ENCODE measurements at regions not wholly inside any gene's neighbourhood (a gene's known extent, or its start where the extent isn't known, plus 50 kb on each side); places are given as distances from the start of the nearest gene placed in this dataset.

GRCh38 chr3:127520993-127521392 lies 69.5 kb downstream of the TPRA1 start:
- Histone ChIP-seq H3K36me3 (ENCODE audit: control insufficient read depth in 2 of 2, insufficient read depth in 2 of 2, low read length in 2 of 2) (no peaks in the 10 kb centered on the region), H3K9me3 (ENCODE audit: control insufficient read depth in 2 of 2, low read length in 2 of 2) (no peaks in the 10 kb centered on the region), H3K9ac (ENCODE audit: low read depth in 1 of 2, low read length in 2 of 2) (no peak overlapping the region), H3K27me3 (ENCODE audit: control insufficient read depth in 2 of 2, insufficient read depth in 2 of 2, low read length in 2 of 2) (peaks cover 0 to 7% of the 10 kb centered on the region in 2 donors), H3K4me3 (ENCODE audit: low read length in 2 of 2) (no peak overlapping the region), H3K27ac (ENCODE audit: low read depth in 2 of 2, low read length in 2 of 2) (no peak overlapping the region), H3K4me1 (ENCODE audit: control insufficient read depth in 2 of 2, insufficient read depth in 2 of 2, low read length in 2 of 2) (no peaks in the 10 kb centered on the region)

GRCh38 chr3:127518456-127519081 lies 72.0 kb downstream of the TPRA1 start:
- Histone ChIP-seq H3K9me3 (ENCODE audit: control insufficient read depth in 2 of 2, low read length in 2 of 2) (no peaks in the 10 kb centered on the region), H3K36me3 (ENCODE audit: control insufficient read depth in 2 of 2, insufficient read depth in 2 of 2, low read length in 2 of 2) (no peaks in the 10 kb centered on the region), H3K27me3 (ENCODE audit: control insufficient read depth in 2 of 2, insufficient read depth in 2 of 2, low read length in 2 of 2) (no peaks in the 10 kb centered on the region), H3K4me3 (ENCODE audit: low read length in 2 of 2) (no peak overlapping the region), H3K27ac (ENCODE audit: low read depth in 2 of 2, low read length in 2 of 2) (no peak overlapping the region), H3K9ac (ENCODE audit: low read depth in 1 of 2, low read length in 2 of 2) (no peak overlapping the region), H3K4me1 (ENCODE audit: control insufficient read depth in 2 of 2, insufficient read depth in 2 of 2, low read length in 2 of 2) (no peaks in the 10 kb centered on the region)

- no peaks in the 10 kb centered on the region for H3K27me3 ChIP-seq (ENCODE audit: control insufficient read depth in 2 of 2, insufficient read depth in 2 of 2, low read length in 2 of 2)
- no peaks in the 10 kb centered on the region for H3K9me3 ChIP-seq (ENCODE audit: control insufficient read depth in 2 of 2, low read length in 2 of 2)
- no peak overlapping the region for H3K9ac ChIP-seq (ENCODE audit: low read depth in 1 of 2, low read length in 2 of 2)
- no peak overlapping the region for H3K4me3 ChIP-seq (ENCODE audit: low read length in 2 of 2)
- no peaks in the 10 kb centered on the region for H3K4me1 ChIP-seq (ENCODE audit: control insufficient read depth in 2 of 2, insufficient read depth in 2 of 2, low read length in 2 of 2)
- no peaks in the 10 kb centered on the region for H3K36me3 ChIP-seq (ENCODE audit: control insufficient read depth in 2 of 2, insufficient read depth in 2 of 2, low read length in 2 of 2)
- no peak overlapping the region for H3K27ac ChIP-seq (ENCODE audit: low read depth in 2 of 2, low read length in 2 of 2)
Observed at GRCh38 chr3:127512256-127512655, 78.3 kb downstream of the TPRA1 start.

DNA sequence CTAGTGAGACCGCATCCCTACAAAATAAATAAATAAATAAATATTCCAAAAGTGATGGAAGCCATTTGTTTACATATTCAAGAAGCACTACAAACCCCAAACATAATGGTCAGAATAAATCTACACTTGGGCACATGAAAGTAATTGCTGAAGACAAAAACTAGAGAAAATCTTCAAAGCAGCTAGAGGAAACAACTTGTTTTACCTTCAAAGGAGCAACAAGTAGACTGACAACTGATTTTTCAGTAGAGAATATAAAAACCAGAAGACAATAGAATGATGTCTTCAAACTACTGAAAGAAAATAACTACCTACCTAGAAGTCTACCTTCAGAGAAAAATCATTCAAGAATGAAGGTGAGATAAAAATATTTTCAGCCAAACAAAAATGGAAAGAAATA lies 89.4 kb downstream of the TPRA1 start:
- no peaks in the 10 kb centered on the region for H3K27me3 ChIP-seq (ENCODE audit: control insufficient read depth in 2 of 2, insufficient read depth in 2 of 2, low read length in 2 of 2)
- H3K9ac ChIP-seq (ENCODE audit: low read depth in 1 of 2, low read length in 2 of 2) = no peak overlapping the region
- no peaks in the 10 kb centered on the region for H3K36me3 ChIP-seq (ENCODE audit: control insufficient read depth in 2 of 2, insufficient read depth in 2 of 2, low read length in 2 of 2)
- H3K9me3 ChIP-seq (ENCODE audit: control insufficient read depth in 2 of 2, low read length in 2 of 2) = peaks cover 2 to 3% of the 10 kb centered on the region in 2 donors
- H3K4me3 ChIP-seq (ENCODE audit: low read length in 2 of 2) = no peak overlapping the region
- H3K4me1 ChIP-seq (ENCODE audit: control insufficient read depth in 2 of 2, insufficient read depth in 2 of 2, low read length in 2 of 2) = no peaks in the 10 kb centered on the region
- no peak overlapping the region for H3K27ac ChIP-seq (ENCODE audit: low read depth in 2 of 2, low read length in 2 of 2)

- Histone ChIP-seq H3K9ac (ENCODE audit: low read depth in 1 of 2, low read length in 2 of 2) (no peak overlapping the region), H3K27ac (ENCODE audit: low read depth in 2 of 2, low read length in 2 of 2) (no peak overlapping the region), H3K4me1 (ENCODE audit: control insufficient read depth in 2 of 2, insufficient read depth in 2 of 2, low read length in 2 of 2) (no peaks in the 10 kb centered on the region)
Observed at GRCh38 chr3:127497676-127498075, 92.9 kb downstream of the TPRA1 start.

DNA sequence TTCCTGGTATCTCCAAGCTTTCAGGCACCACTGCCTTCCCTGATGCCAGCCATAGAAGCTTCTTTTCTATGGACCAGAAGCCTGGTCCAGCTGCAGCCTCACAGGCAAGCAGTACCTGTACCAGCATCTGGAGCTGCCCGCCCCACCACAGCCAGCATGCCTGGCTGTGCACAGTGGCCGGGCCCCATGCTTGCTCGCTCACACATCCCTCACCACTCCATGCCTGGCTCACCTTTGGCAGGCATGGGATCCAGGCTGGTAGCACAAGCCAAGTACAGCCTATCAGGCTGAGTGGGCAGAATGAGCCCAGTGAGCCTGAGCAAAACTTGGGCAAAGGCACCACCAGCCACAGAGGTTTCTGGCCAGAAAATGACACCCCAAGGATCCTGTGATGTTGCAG lies 93.4 kb downstream of the TPRA1 start:
- H3K9me3 ChIP-seq (ENCODE audit: control insufficient read depth in 2 of 2, low read length in 2 of 2) = peaks cover 2 to 3% of the 10 kb centered on the region in 2 donors
- no peak overlapping the region for H3K27ac ChIP-seq (ENCODE audit: low read depth in 2 of 2, low read length in 2 of 2)
- no peaks in the 10 kb centered on the region for H3K27me3 ChIP-seq (ENCODE audit: control insufficient read depth in 2 of 2, insufficient read depth in 2 of 2, low read length in 2 of 2)
- no peak overlapping the region for H3K4me3 ChIP-seq (ENCODE audit: low read length in 2 of 2)
- H3K36me3 ChIP-seq (ENCODE audit: control insufficient read depth in 2 of 2, insufficient read depth in 2 of 2, low read length in 2 of 2) = no peaks in the 10 kb centered on the region
- H3K4me1 ChIP-seq (ENCODE audit: control insufficient read depth in 2 of 2, insufficient read depth in 2 of 2, low read length in 2 of 2) = no peaks in the 10 kb centered on the region
- no peak overlapping the region for H3K9ac ChIP-seq (ENCODE audit: low read depth in 1 of 2, low read length in 2 of 2)

More at GRCh38 chr3:127497676-127498075, 92.9 kb downstream of the TPRA1 start:
- H3K4me3 ChIP-seq (ENCODE audit: low read length in 2 of 2) = no peak overlapping the region
- peaks cover 2 to 3% of the 10 kb centered on the region in 2 donors for H3K9me3 ChIP-seq (ENCODE audit: control insufficient read depth in 2 of 2, low read length in 2 of 2)
- no peaks in the 10 kb centered on the region for H3K27me3 ChIP-seq (ENCODE audit: control insufficient read depth in 2 of 2, insufficient read depth in 2 of 2, low read length in 2 of 2)
- no peaks in the 10 kb centered on the region for H3K36me3 ChIP-seq (ENCODE audit: control insufficient read depth in 2 of 2, insufficient read depth in 2 of 2, low read length in 2 of 2)

- Histone ChIP-seq H3K4me3 (ENCODE audit: low read length in 2 of 2) (no peak overlapping the region), H3K9me3 (ENCODE audit: control insufficient read depth in 2 of 2, low read length in 2 of 2) (peaks cover 0 to 3% of the 10 kb centered on the region in 2 donors), H3K27me3 (ENCODE audit: control insufficient read depth in 2 of 2, insufficient read depth in 2 of 2, low read length in 2 of 2) (no peaks in the 10 kb centered on the region), H3K27ac (ENCODE audit: low read depth in 2 of 2, low read length in 2 of 2) (no peak overlapping the region), H3K4me1 (ENCODE audit: control insufficient read depth in 2 of 2, insufficient read depth in 2 of 2, low read length in 2 of 2) (no peaks in the 10 kb centered on the region), H3K36me3 (ENCODE audit: control insufficient read depth in 2 of 2, insufficient read depth in 2 of 2, low read length in 2 of 2) (no peaks in the 10 kb centered on the region), H3K9ac (ENCODE audit: low read depth in 1 of 2, low read length in 2 of 2) (no peak overlapping the region)
Observed at GRCh38 chr3:127495821-127496655, 94.5 kb downstream of the TPRA1 start.

GRCh38 chr3:127493924-127494646 lies 96.4 kb downstream of the TPRA1 start:
- Histone ChIP-seq H3K27ac (ENCODE audit: low read depth in 2 of 2, low read length in 2 of 2) (no peak overlapping the region), H3K4me1 (ENCODE audit: control insufficient read depth in 2 of 2, insufficient read depth in 2 of 2, low read length in 2 of 2) (no peaks in the 10 kb centered on the region), H3K27me3 (ENCODE audit: control insufficient read depth in 2 of 2, insufficient read depth in 2 of 2, low read length in 2 of 2) (no peaks in the 10 kb centered on the region), H3K9ac (ENCODE audit: low read depth in 1 of 2, low read length in 2 of 2) (no peak overlapping the region), H3K4me3 (ENCODE audit: low read length in 2 of 2) (no peak overlapping the region), H3K36me3 (ENCODE audit: control insufficient read depth in 2 of 2, insufficient read depth in 2 of 2, low read length in 2 of 2) (no peaks in the 10 kb centered on the region), H3K9me3 (ENCODE audit: control insufficient read depth in 2 of 2, low read length in 2 of 2) (no peaks in the 10 kb centered on the region)

GRCh38 chr3:127492426-127492825 lies 98.1 kb downstream of the TPRA1 start:
- no peaks in the 10 kb centered on the region for H3K36me3 ChIP-seq (ENCODE audit: control insufficient read depth in 2 of 2, insufficient read depth in 2 of 2, low read length in 2 of 2)
- H3K27ac ChIP-seq (ENCODE audit: low read depth in 2 of 2, low read length in 2 of 2) = no peak overlapping the region
- H3K4me1 ChIP-seq (ENCODE audit: control insufficient read depth in 2 of 2, insufficient read depth in 2 of 2, low read length in 2 of 2) = no peaks in the 10 kb centered on the region
- H3K9ac ChIP-seq (ENCODE audit: low read depth in 1 of 2, low read length in 2 of 2) = no peak overlapping the region
- H3K9me3 ChIP-seq (ENCODE audit: control insufficient read depth in 2 of 2, low read length in 2 of 2) = no peaks in the 10 kb centered on the region
- H3K27me3 ChIP-seq (ENCODE audit: control insufficient read depth in 2 of 2, insufficient read depth in 2 of 2, low read length in 2 of 2) = no peaks in the 10 kb centered on the region
- no peak overlapping the region for H3K4me3 ChIP-seq (ENCODE audit: low read length in 2 of 2)

DNA sequence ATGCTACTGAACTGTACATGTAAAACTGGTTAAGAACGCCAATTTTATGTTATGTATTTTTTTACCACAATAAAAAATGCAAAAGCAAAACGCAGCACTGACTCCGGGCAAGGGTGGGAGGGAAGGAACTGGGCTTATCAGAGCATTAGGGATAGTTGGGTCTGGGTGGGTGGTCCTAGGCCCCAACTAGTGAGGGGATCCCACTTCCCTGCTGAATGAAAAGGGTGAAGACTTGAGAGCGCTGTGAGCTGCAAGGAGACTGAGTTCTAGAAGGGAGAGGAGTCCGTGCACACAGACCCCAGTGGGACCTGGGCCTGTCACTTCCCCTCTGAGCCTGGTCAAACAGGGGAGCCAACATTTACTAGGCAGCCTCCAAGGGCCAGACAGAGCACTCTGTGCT lies 98.6 kb downstream of the TPRA1 start:
- Histone ChIP-seq H3K36me3 (ENCODE audit: control insufficient read depth in 2 of 2, insufficient read depth in 2 of 2, low read length in 2 of 2) (no peaks in the 10 kb centered on the region), H3K27ac (ENCODE audit: low read depth in 2 of 2, low read length in 2 of 2) (no peak overlapping the region), H3K9me3 (ENCODE audit: control insufficient read depth in 2 of 2, low read length in 2 of 2) (no peaks in the 10 kb centered on the region), H3K27me3 (ENCODE audit: control insufficient read depth in 2 of 2, insufficient read depth in 2 of 2, low read length in 2 of 2) (no peaks in the 10 kb centered on the region), H3K4me3 (ENCODE audit: low read length in 2 of 2) (no peak overlapping the region), H3K9ac (ENCODE audit: low read depth in 1 of 2, low read length in 2 of 2) (no peak overlapping the region), H3K4me1 (ENCODE audit: control insufficient read depth in 2 of 2, insufficient read depth in 2 of 2, low read length in 2 of 2) (no peaks in the 10 kb centered on the region)

Data from mucosa of rectum (tissue), 2 donors.